Trophoblast cell (in vitro differentiated cells and primary cell): ENCODE measurements at regions not wholly inside any gene's neighbourhood (a gene's known extent, or its start where the extent isn't known, plus 50 kb on each side); places are given as distances from the start of the nearest gene placed in this dataset.
"Not testable (repeated sequence)": the region's sequence is repeated elsewhere in the genome, so short reads cannot be mapped to it uniquely, and the experiment has no call there.

Experiments used
- DNase-seq, 2 donors: peaks; one replicate each; pipeline ENCODE4 v3.0.0-alpha.2; 2016
- H2AFZ ChIP-seq: 2 replicates; pipeline ENCODE4 v1.6.1; 2013; ENCODE audit warnings: low read length, moderate library complexity, mild to moderate bottlenecking; ENCODE audit not compliant: insufficient read depth, poor library complexity
- H2AK5ac ChIP-seq: 2 replicates; pipeline ENCODE4 v1.6.1; 2013; ENCODE audit warnings: mild to moderate bottlenecking, low read length
- H2BK120ac ChIP-seq: 2 replicates; pipeline ENCODE4 v1.6.1; 2013; ENCODE audit warnings: low read length, mild to moderate bottlenecking, moderate library complexity; ENCODE audit not compliant: insufficient read depth, poor library complexity
- H2BK12ac ChIP-seq: 2 replicates; pipeline ENCODE4 v1.6.1; 2013; ENCODE audit warnings: mild to moderate bottlenecking, low read length, moderate library complexity
- H2BK5ac ChIP-seq: 2 replicates; pipeline ENCODE4 v1.6.1; 2013; ENCODE audit warnings: low read length, low read depth, moderate library complexity, mild to moderate bottlenecking; ENCODE audit not compliant: poor library complexity
- H3K14ac ChIP-seq: 2 replicates; pipeline ENCODE4 v1.6.1; 2013; ENCODE audit warnings: mild to moderate bottlenecking, low read length
- H3K18ac ChIP-seq: 2 replicates; pipeline ENCODE4 v1.6.1; 2013; ENCODE audit warnings: mild to moderate bottlenecking, low read length
- H3K23ac ChIP-seq: 2 replicates; pipeline ENCODE4 v1.6.1; 2013; ENCODE audit warnings: low read length
- H3K27ac ChIP-seq: 2 replicates; pipeline ENCODE4 v1.5.1; 2013; ENCODE audit warnings: low read depth, mild to moderate bottlenecking, inconsistent platforms, low read length, moderate library complexity
- H3K27me3 ChIP-seq: 2 replicates; pipeline ENCODE4 v1.6.1; 2013; ENCODE audit warnings: inconsistent platforms, mild to moderate bottlenecking, low read length, moderate library complexity; ENCODE audit not compliant: insufficient read depth
- H3K36me3 ChIP-seq, 2 experiments: 1 replicate in 1 of 2; 2 replicates in 1 of 2; pipeline ENCODE4 v1.6.1; 2013; ENCODE audit warnings: low read length in 2 of 2, mild to moderate bottlenecking in 2 of 2, moderate library complexity in 1 of 2; ENCODE audit not compliant: insufficient read depth in 2 of 2, control insufficient read depth in 1 of 2
- H3K4ac ChIP-seq: 2 replicates; pipeline ENCODE4 v1.6.1; 2013; ENCODE audit warnings: low read depth, mild to moderate bottlenecking, low read length, moderate library complexity
- H3K4me1 ChIP-seq, 2 experiments: 1 replicate in 1 of 2; 2 replicates in 1 of 2; pipeline ENCODE4 v1.6.1; 2013; ENCODE audit warnings: low read length in 2 of 2, mild to moderate bottlenecking in 2 of 2, moderate library complexity in 1 of 2; ENCODE audit not compliant: insufficient read depth in 2 of 2, control insufficient read depth in 1 of 2
- H3K4me2 ChIP-seq: 2 replicates; pipeline ENCODE4 v1.6.1; 2013; ENCODE audit warnings: inconsistent platforms, mild to moderate bottlenecking, low read length, moderate library complexity
- H3K4me3 ChIP-seq: 2 replicates; pipeline ENCODE4 v1.5.1; 2013; ENCODE audit warnings: mild to moderate bottlenecking, low read depth, low read length, inconsistent platforms
- H3K79me1 ChIP-seq: one replicate; pipeline ENCODE4 v1.6.1; 2013; ENCODE audit warnings: low read length
- H3K79me2 ChIP-seq: 2 replicates; pipeline ENCODE4 v1.6.1; 2013; ENCODE audit warnings: low read length, mild to moderate bottlenecking; ENCODE audit not compliant: control insufficient read depth, insufficient read depth, poor library complexity
- H3K9ac ChIP-seq: 2 replicates; pipeline ENCODE4 v1.6.1; 2013; ENCODE audit warnings: mild to moderate bottlenecking, low read length
- H3K9me3 ChIP-seq: 2 replicates; pipeline ENCODE4 v1.6.1; 2013; ENCODE audit warnings: low read depth, mild to moderate bottlenecking, control low read depth, inconsistent platforms, low read length; ENCODE audit not compliant: insufficient read depth
- H4K12ac ChIP-seq: 2 replicates; pipeline ENCODE4 v1.6.1; 2013; ENCODE audit warnings: low read depth, mild to moderate bottlenecking, low read length, moderate library complexity
- H4K8ac ChIP-seq: 2 replicates; pipeline ENCODE4 v1.6.1; 2013; ENCODE audit warnings: low read depth, mild to moderate bottlenecking, low read length, moderate library complexity
- H4K91ac ChIP-seq: one replicate; pipeline ENCODE4 v1.6.1; 2013; ENCODE audit warnings: low read depth, mild to moderate bottlenecking, low read length, moderate library complexity
- WGBS: extraction: QIAGEN DNeasy Blood & Tissue Kit; methylation state at CpG from one replicate; pipeline ENCODE4 v1.1.7; 2013; ENCODE audit warnings: missing lambda C conversion rate; ENCODE audit not compliant: insufficient read length, insufficient coverage; ENCODE audit errors: extremely low coverage; 5-methylcytosine and 5-hydroxymethylcytosine counted together

DNA sequence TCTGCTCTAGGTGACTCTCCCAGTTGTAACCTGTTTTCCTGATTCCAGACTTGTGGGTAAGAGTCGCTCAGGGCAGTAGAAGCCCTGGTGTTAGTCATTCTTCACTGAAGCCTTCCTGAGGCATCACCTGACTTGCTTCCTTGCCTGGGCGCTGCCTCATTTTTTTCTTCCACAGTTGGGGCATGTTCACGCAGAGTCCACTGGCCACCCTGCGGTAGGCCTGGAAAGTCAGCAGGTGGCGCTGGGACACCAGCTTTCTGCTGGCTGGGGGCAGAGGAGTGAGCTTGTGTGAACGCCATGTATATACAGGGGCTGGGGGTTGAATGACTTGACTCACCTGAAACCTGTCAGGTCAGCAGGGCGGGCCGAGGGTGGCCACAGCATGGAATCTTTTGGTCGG lies 189.3 kb upstream of the TP53TG3 start:
- not testable (repeated sequence) for DNase-seq, H3K4ac ChIP-seq, H2AFZ ChIP-seq, H2AK5ac ChIP-seq, H3K18ac ChIP-seq, H3K9me3 ChIP-seq, H3K9ac ChIP-seq, H2BK120ac ChIP-seq, H3K23ac ChIP-seq, H3K36me3 ChIP-seq, H3K4me2 ChIP-seq, H4K91ac ChIP-seq, H3K14ac ChIP-seq, H3K4me1 ChIP-seq, H2BK12ac ChIP-seq, H3K79me1 ChIP-seq, H3K4me3 ChIP-seq, H2BK5ac ChIP-seq, H3K79me2 ChIP-seq, H3K27ac ChIP-seq, H3K27me3 ChIP-seq, H4K8ac ChIP-seq, H4K12ac ChIP-seq
- WGBS = no CpG with 5 or more reads among the region's 9 CpGs

DNA sequence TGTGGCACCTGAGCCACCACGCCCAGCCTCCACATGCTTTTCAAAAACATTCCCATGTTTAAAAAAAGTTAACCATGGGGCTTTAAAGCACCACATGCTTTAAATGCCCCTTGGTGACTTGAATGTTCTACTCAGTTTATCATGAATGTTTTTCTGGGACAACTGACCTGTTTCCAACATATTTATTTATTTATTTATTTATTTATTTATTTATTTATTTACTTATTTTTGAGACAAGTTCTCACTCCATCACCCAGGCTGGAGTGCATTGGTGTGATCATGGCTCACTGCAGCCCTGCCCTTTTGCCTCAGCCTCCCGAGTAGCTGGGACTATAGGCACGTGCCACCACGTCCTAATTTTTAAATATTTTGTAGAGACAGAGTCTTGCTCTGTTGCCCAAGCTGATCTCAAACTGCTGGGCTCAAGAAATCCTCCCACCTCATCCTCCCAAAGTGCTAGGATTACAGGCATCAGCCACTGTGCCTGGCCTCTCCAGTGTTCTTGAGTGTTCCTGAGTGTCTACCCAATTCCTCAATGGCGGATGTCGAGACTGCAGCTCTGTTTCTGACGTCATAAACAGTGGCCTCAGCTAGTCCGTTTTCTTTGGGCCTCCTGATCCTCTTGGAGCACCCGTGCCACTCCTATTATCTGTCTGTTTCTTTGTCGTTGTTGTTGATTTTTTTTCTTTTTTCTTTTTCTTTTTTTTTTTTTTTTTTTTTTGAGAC lies 185.7 kb upstream of the TP53TG3 start:
- not testable (repeated sequence) for H3K79me2 ChIP-seq, H2AK5ac ChIP-seq, H3K4ac ChIP-seq, H3K79me1 ChIP-seq, DNase-seq, H2AFZ ChIP-seq, H3K4me1 ChIP-seq, H3K36me3 ChIP-seq, H3K18ac ChIP-seq, H3K27me3 ChIP-seq, H3K27ac ChIP-seq, H3K23ac ChIP-seq, H3K4me2 ChIP-seq, H2BK12ac ChIP-seq, H4K91ac ChIP-seq, H2BK120ac ChIP-seq, H4K12ac ChIP-seq, H3K9me3 ChIP-seq, H3K4me3 ChIP-seq, H3K9ac ChIP-seq, H2BK5ac ChIP-seq, H4K8ac ChIP-seq, H3K14ac ChIP-seq
- WGBS = no CpG with 5 or more reads among the region's 10 CpGs

DNA sequence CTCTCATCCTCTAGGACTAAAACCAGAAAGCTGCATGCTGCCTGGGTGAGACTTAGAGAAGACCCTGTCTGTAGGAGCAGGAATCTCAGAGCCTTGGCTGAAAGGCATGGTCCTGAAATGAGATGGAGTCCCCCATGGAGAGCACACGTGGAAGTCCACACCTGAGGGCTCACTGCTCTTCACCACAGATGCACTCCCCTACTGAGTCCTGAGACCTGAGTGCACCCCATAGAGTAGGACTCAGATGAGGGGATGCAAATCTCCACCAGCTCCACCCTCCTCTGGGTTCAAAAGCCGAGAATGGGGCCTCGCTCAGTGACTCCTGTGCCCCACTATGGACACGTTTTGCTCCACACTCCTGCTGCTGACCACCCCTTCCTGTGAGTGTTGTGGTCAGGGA lies 171.4 kb upstream of the TP53TG3 start:
- not testable (repeated sequence) for H2AFZ ChIP-seq, H3K79me2 ChIP-seq, H3K4me2 ChIP-seq, H3K18ac ChIP-seq, H2BK120ac ChIP-seq, H3K79me1 ChIP-seq, H2BK12ac ChIP-seq, DNase-seq, H3K4me3 ChIP-seq, H4K8ac ChIP-seq, H3K27me3 ChIP-seq, H2BK5ac ChIP-seq, H3K4me1 ChIP-seq, H3K9ac ChIP-seq, H3K9me3 ChIP-seq, H2AK5ac ChIP-seq, H3K23ac ChIP-seq, H3K27ac ChIP-seq, H3K36me3 ChIP-seq, H3K4ac ChIP-seq, H3K14ac ChIP-seq, H4K12ac ChIP-seq, H4K91ac ChIP-seq
- no CpG with 5 or more reads among the region's 4 CpGs for WGBS

DNA sequence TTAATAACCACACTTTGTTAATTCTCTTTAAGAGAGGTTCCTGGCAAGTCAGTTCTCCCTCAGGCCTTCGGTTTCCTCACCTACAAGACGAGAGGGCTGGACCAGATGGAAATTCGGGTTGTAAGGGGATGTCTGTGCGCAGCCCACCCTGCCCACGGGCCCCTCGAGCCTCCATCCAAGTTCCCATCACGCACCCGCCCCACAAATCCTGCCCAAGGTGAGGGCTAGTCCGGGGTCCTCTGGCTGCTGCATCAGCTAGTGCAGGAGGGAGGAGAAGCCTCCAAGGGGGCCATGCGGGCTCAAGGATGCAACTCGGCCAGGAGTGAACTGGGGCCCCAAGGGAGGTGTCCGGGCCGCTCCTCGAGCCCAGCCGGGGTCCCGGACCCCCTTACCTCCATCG lies 169.6 kb upstream of the TP53TG3 start:
- not testable (repeated sequence) for H2AK5ac ChIP-seq, H3K23ac ChIP-seq, H2BK120ac ChIP-seq, H3K4ac ChIP-seq, H3K79me2 ChIP-seq, H3K36me3 ChIP-seq, H4K91ac ChIP-seq, H2AFZ ChIP-seq, DNase-seq, H3K9me3 ChIP-seq, H3K4me1 ChIP-seq, H4K12ac ChIP-seq, H3K14ac ChIP-seq, H3K27ac ChIP-seq, H3K9ac ChIP-seq, H3K4me3 ChIP-seq, H2BK12ac ChIP-seq, H3K4me2 ChIP-seq, H3K79me1 ChIP-seq, H3K18ac ChIP-seq, H2BK5ac ChIP-seq, H3K27me3 ChIP-seq, H4K8ac ChIP-seq
- WGBS = no CpG with 5 or more reads among the region's 17 CpGs
